IPS-20b (cell line): ENCODE measurements at regions not wholly inside any gene's neighbourhood (a gene's known extent, or its start where the extent isn't known, plus 50 kb on each side); places are given as distances from the start of the nearest gene placed in this dataset.
A peak's percentile ranks its signal among the peaks of the same experiment; 100 is the strongest.

Experiments
- H3K27ac ChIP-seq: one replicate; pipeline ENCODE4 v1.5.1; 2013; ENCODE audit warnings: low read length
- H3K27me3 ChIP-seq: 2 replicates; pipeline ENCODE4 v1.6.1; 2013; ENCODE audit warnings: mild to moderate bottlenecking, low read length, inconsistent platforms; ENCODE audit not compliant: insufficient read depth
- H3K36me3 ChIP-seq: 2 replicates; pipeline ENCODE4 v1.6.1; 2013; ENCODE audit warnings: low read depth, mild to moderate bottlenecking, inconsistent platforms, low read length, moderate library complexity; ENCODE audit not compliant: insufficient read depth
- H3K4me1 ChIP-seq: 2 replicates; pipeline ENCODE4 v1.6.1; 2013; ENCODE audit warnings: mild to moderate bottlenecking, control low read depth, inconsistent platforms, low read length, moderate library complexity; ENCODE audit not compliant: insufficient read depth
- H3K4me3 ChIP-seq: 2 replicates; pipeline ENCODE4 v1.5.1; 2013; ENCODE audit warnings: mild to moderate bottlenecking, low read length, inconsistent platforms
- H3K9ac ChIP-seq: 2 replicates; pipeline ENCODE4 v1.6.1; 2013; ENCODE audit warnings: low read depth, mild to moderate bottlenecking, inconsistent platforms, low read length, moderate library complexity
- H3K9me3 ChIP-seq: 2 replicates; pipeline ENCODE4 v1.6.1; 2013; ENCODE audit warnings: mild to moderate bottlenecking, low read depth, low read length, inconsistent platforms; ENCODE audit not compliant: insufficient read depth

DNA sequence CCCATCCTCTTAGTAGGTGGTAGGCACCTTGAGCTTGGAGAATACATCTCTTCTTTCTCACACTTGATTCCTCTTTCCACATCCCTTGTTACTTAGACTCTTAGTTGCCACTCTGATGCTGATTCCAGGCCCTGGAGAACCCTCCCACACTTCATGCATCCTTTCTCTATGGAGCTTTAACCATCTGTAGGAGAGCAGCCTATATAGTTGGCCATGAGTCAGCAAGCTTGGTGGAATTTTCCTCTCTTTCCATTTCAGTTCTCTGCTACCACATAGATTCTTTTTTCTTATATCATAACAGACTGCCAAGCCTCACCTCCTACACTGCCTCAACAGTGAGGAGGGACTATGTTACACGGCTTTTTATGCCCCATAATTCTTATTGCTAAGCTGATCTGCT, 851.6 kb upstream of the CDH2 start:
- H3K4me1 ChIP-seq: no peaks in the 10 kb centered on the region
- H3K27ac ChIP-seq: no peak overlapping the region
- H3K9me3 ChIP-seq: no peaks in the 10 kb centered on the region
- H3K36me3 ChIP-seq: no peaks in the 10 kb centered on the region
- no peaks in the 10 kb centered on the region for H3K27me3 ChIP-seq
- H3K4me3 ChIP-seq: no peak overlapping the region
- no peak overlapping the region for H3K9ac ChIP-seq

GRCh38 chr18:29018976-29019375, 842.0 kb upstream of the CDH2 start:
- no peaks in the 10 kb centered on the region for H3K9me3 ChIP-seq
- no peaks in the 10 kb centered on the region for H3K4me1 ChIP-seq
- no peak overlapping the region for H3K27ac ChIP-seq
- no peak overlapping the region for H3K4me3 ChIP-seq
- no peak overlapping the region for H3K9ac ChIP-seq
- no peaks in the 10 kb centered on the region for H3K36me3 ChIP-seq
- no peaks in the 10 kb centered on the region for H3K27me3 ChIP-seq

GRCh38 chr18:29012883-29013465, 836.0 kb upstream of the CDH2 start:
- Histone ChIP-seq H3K27ac (no peak overlapping the region), H3K9ac (no peak overlapping the region), H3K4me3 (no peak overlapping the region), H3K9me3 (no peaks in the 10 kb centered on the region), H3K4me1 (peaks cover 16% of the 10 kb centered on the region), H3K27me3 (no peaks in the 10 kb centered on the region), H3K36me3 (no peaks in the 10 kb centered on the region)

DNA sequence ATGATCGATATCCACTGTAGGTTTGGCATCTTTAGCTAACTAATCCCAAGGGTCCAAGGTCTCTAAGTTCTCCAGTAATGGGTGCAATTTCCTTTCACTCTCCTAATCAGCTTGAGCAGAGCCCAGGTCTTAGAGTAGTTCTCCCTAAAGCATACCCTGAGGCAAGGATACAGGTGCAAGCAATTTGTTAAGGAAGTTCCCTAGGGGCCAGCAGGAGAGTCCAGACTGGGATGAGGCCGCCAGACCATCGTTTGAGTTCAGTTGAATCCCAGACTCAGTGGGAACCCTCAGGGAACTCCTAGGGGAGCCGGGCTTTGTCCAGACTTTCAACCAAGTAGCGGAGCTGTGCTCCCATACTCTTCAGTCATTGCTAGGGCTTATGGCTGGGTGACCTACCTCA, 835.4 kb upstream of the CDH2 start:
- Histone ChIP-seq H3K36me3 (no peaks in the 10 kb centered on the region), H3K27me3 (no peaks in the 10 kb centered on the region), H3K9me3 (no peaks in the 10 kb centered on the region), H3K4me3 (no peak overlapping the region), H3K4me1 (peaks cover 21% of the 10 kb centered on the region), H3K27ac (no peak overlapping the region), H3K9ac (no peak overlapping the region)

GRCh38 chr18:29009250-29009803, 832.4 kb upstream of the CDH2 start:
- Histone ChIP-seq H3K27me3 (no peaks in the 10 kb centered on the region), H3K27ac (no peak overlapping the region), H3K4me1 (peaks cover 39% of the 10 kb centered on the region), H3K9ac (no peak overlapping the region), H3K36me3 (no peaks in the 10 kb centered on the region), H3K4me3 (no peak overlapping the region), H3K9me3 (no peaks in the 10 kb centered on the region)

DNA sequence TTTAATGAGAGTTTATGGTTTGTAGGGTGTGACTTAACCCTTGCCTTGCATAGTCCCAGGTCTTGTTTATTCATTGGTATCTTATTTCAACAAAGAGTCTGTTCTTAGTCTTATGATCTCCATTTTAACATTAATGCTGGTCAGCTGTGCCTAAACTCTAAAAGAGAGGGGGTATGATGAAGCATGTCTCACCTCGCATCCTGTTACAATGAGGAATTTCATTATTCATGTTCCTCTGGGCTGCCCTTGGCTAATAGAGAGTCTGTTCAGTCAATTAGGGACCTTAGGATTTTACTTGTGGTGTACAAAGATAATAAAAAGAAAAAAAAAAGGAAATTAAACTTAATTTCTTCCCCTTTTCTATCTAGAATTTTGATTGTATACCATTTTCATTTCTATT, 831.9 kb upstream of the CDH2 start:
- Histone ChIP-seq H3K9ac (no peak overlapping the region), H3K9me3 (no peaks in the 10 kb centered on the region), H3K4me1 (peaks cover 43% of the 10 kb centered on the region), H3K36me3 (no peaks in the 10 kb centered on the region), H3K27me3 (no peaks in the 10 kb centered on the region), H3K27ac (no peak overlapping the region), H3K4me3 (0 out of 2 replicates have a peak overlapping the region, but pooled peaks have one; percentile 16)

- no peaks in the 10 kb centered on the region for H3K36me3 ChIP-seq
- no peaks in the 10 kb centered on the region for H3K27me3 ChIP-seq
- H3K4me3 ChIP-seq: peak overlapping the region; percentile 27; the same call in 1 of the 2 replicates
- H3K27ac ChIP-seq: no peak overlapping the region
- no peak overlapping the region for H3K9ac ChIP-seq
- peaks cover 43% of the 10 kb centered on the region for H3K4me1 ChIP-seq
- no peaks in the 10 kb centered on the region for H3K9me3 ChIP-seq
These were observed 831.2 kb upstream of the CDH2 start for GRCh38 chr18:29007986-29008654.

DNA sequence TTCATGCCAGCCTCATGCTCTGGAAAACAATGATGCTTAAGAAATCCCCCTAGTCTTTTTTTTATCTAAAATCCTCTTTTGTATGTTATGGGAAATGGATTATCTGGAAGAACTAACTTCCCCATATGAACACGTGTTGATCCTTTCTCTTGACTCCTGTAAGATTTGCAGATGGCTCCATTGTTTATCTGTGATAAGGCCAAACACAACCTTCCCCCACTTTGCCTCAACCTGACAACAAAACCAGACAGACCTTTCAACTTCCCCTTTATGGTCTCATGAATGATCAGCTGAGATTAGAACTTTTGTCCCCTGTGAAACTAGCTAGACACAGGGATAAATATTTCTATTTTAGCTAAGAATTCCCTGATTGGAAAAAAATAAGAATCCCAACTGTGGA, 828.0 kb upstream of the CDH2 start:
- no peak overlapping the region for H3K4me3 ChIP-seq

GRCh38 chr18:29003194-29003593, 826.3 kb upstream of the CDH2 start:
- no peaks in the 10 kb centered on the region for H3K9me3 ChIP-seq
- H3K9ac ChIP-seq: no peak overlapping the region
- no peak overlapping the region for H3K4me3 ChIP-seq
- no peaks in the 10 kb centered on the region for H3K27me3 ChIP-seq
- no peaks in the 10 kb centered on the region for H3K36me3 ChIP-seq
- H3K27ac ChIP-seq: no peak overlapping the region
- H3K4me1 ChIP-seq: peaks cover 29% of the 10 kb centered on the region

More for the DNA sequence above, 828.0 kb upstream of the CDH2 start:
- Histone ChIP-seq H3K27me3 (no peaks in the 10 kb centered on the region), H3K4me1 (peaks cover 43% of the 10 kb centered on the region), H3K9ac (peak overlapping the region; percentile 36; the same call in 1 of the 2 replicates), H3K36me3 (no peaks in the 10 kb centered on the region), H3K27ac (no peak overlapping the region), H3K9me3 (no peaks in the 10 kb centered on the region)

DNA sequence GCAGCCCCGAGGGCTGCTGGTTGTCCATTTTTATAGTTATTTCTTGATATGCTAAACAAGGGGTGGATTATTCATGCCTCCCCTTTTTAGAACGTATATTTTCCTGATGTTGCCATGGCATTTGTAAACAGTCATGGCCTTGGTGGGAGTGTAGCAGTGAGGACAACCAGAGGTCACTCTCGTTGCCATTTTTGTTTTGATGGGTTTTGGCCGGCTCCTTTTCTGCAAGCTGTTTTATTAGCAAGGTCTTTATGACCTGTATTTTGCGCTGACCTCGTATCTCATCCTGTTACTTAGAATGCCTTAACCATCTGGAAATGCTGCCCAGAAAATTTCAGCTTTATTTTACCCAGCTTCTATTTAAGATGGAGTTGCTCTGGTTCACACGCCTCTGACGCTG, 825.8 kb upstream of the CDH2 start:
- Histone ChIP-seq H3K4me1 (peaks cover 24% of the 10 kb centered on the region), H3K27me3 (no peaks in the 10 kb centered on the region)

GRCh38 chr18:28999726-29000125, 822.8 kb upstream of the CDH2 start:
- Histone ChIP-seq H3K9ac (no peak overlapping the region), H3K4me3 (no peak overlapping the region), H3K36me3 (no peaks in the 10 kb centered on the region), H3K27ac (no peak overlapping the region), H3K27me3 (no peaks in the 10 kb centered on the region), H3K4me1 (peaks cover 8% of the 10 kb centered on the region), H3K9me3 (no peaks in the 10 kb centered on the region)

More for the DNA sequence above, 825.8 kb upstream of the CDH2 start:
- Histone ChIP-seq H3K9me3 (no peaks in the 10 kb centered on the region), H3K9ac (no peak overlapping the region), H3K27ac (no peak overlapping the region), H3K4me3 (no peak overlapping the region), H3K36me3 (no peaks in the 10 kb centered on the region)

GRCh38 chr18:28995319-28995718, 818.4 kb upstream of the CDH2 start:
- H3K9ac ChIP-seq: no peak overlapping the region
- no peak overlapping the region for H3K27ac ChIP-seq
- H3K27me3 ChIP-seq: no peaks in the 10 kb centered on the region
- H3K9me3 ChIP-seq: no peaks in the 10 kb centered on the region
- H3K36me3 ChIP-seq: no peaks in the 10 kb centered on the region
- H3K4me1 ChIP-seq: no peaks in the 10 kb centered on the region
- H3K4me3 ChIP-seq: no peak overlapping the region
